ENCODE measurements at regions not wholly inside any gene's neighbourhood (a gene's known extent, or its start where the extent isn't known, plus 50 kb on each side); places are given as distances from the start of the nearest gene placed in this dataset.

GRCh38 chr7:101686030-101686429, 56.9 kb upstream of the MYL10 start:
- no peak overlapping the region for H4K91ac ChIP-seq (replicated peaks; ENCODE audit: insufficient read length, low read length)
- H3K79me2 ChIP-seq (ENCODE audit: control insufficient read depth in 1 of 2, insufficient read depth in 2 of 2, low read length in 2 of 2) = no peaks in the 10 kb centered on the region; a peak in 1 of 4 replicates
- no peak overlapping the region for H3K27ac ChIP-seq (ENCODE audit: low read depth, low read length)
- 0 out of 2 replicates have a peak, but pooled peaks cover 2% of the 10 kb centered on the region for H3K23me2 ChIP-seq (ENCODE audit: low read depth, low read length)
- H2BK20ac ChIP-seq (ENCODE audit: low read length) = no peak overlapping the region
- no peaks in the 10 kb centered on the region; a peak in 2 of 7 replicates for H3K4me1 ChIP-seq (replicated peaks in 1 of 4; ENCODE audit: control insufficient read depth in 3 of 4, insufficient read depth in 4 of 4, low read length in 3 of 4)
- no peak overlapping the region for H2BK5ac ChIP-seq (ENCODE audit: low read depth, low read length)
- H3K9me3 ChIP-seq (ENCODE audit: insufficient read depth in 2 of 2, low read depth in 1 of 2, low read length in 1 of 2) = no peaks in the 10 kb centered on the region
- H2AK5ac ChIP-seq (ENCODE audit: low read depth, low read length) = no peak overlapping the region
- H2AFZ ChIP-seq (ENCODE audit: low read length) = no peak overlapping the region
- WGBS, 2 experiments (ENCODE audit: extremely low coverage in 1 of 2, insufficient coverage in 1 of 2, insufficient read length in 1 of 2, insufficient replicate concordance in 2 of 2, low coverage in 1 of 2, low lambda C conversion rate in 2 of 2, missing lambda C conversion rate in 1 of 2) = 80% methylated on average over 9 of the region's 9 CpGs; no CpG with 5 or more reads in 1 of the 2 experiments
- no peak overlapping the region for H3K56ac ChIP-seq (replicated peaks; ENCODE audit: insufficient read length, low read depth, low read length)
- no peak overlapping the region for H3K18ac ChIP-seq (ENCODE audit: extremely low read depth, low read length)
- H2BK12ac ChIP-seq (ENCODE audit: low read depth, low read length) = no peak overlapping the region
- peaks cover 0 to 2% (median 0%) of the 10 kb centered on the region in 4 experiments; a peak in 1 of 7 replicates for H3K27me3 ChIP-seq (replicated peaks in 1 of 4; ENCODE audit: control insufficient read depth in 3 of 4, extremely low read depth in 1 of 4, insufficient read depth in 3 of 4, low read length in 3 of 4)
- H3K14ac ChIP-seq (ENCODE audit: insufficient read length) = no peak overlapping the region
- no peak overlapping the region for H3K23ac ChIP-seq (ENCODE audit: insufficient read length)
- ChIA-PET CTCF (ENCODE audit: partially characterized antibody) (interaction anchor here (0.8 to 3.6 kb wide), 8 partner anchors 17 to 573 kb away, joined by 3 to 14 read pairs (median 4); no protein-coding TSS in a partner anchor), POLR2A (ENCODE audit: partially characterized antibody) (no interaction called here)
- H3K4me2 ChIP-seq (ENCODE audit: insufficient read depth in 1 of 2, low read depth in 2 of 2, low read length in 2 of 2) = no peak overlapping the region
- H2BK120ac ChIP-seq (replicated peaks; ENCODE audit: low read depth, low read length) = no peak overlapping the region
- TF ChIP-seq CBX8 (IDR thresholded peaks at IDR 0.05; ENCODE audit: borderline replicate concordance, low read depth, low read length) (no peak), SIN3A (conservative IDR thresholded peaks at IDR 0.05 in 1 of 2, IDR thresholded peaks at IDR 0.05 in 1 of 2; ENCODE audit: low read depth in 1 of 2, low read length in 2 of 2) (no peak)
- peaks cover 0 to 3% of the 10 kb centered on the region in 2 experiments for H4K20me1 ChIP-seq (replicated peaks in 1 of 2; ENCODE audit: control insufficient read depth in 1 of 2, insufficient read depth in 2 of 2, low read length in 2 of 2)
- H4K5ac ChIP-seq (ENCODE audit: insufficient read length, low read depth, low read length) = no peak overlapping the region
- H2BK15ac ChIP-seq (ENCODE audit: low read length) = no peak overlapping the region
- H3K4ac ChIP-seq (replicated peaks; ENCODE audit: insufficient read length, low read depth, low read length) = no peak overlapping the region
- no peak overlapping the region for H4K8ac ChIP-seq (ENCODE audit: extremely low read depth, insufficient read depth, low read length)
- no peak overlapping the region for H3K4me3 ChIP-seq (ENCODE audit: extremely low read depth in 1 of 4, insufficient read depth in 2 of 4, low read depth in 3 of 4, low read length in 4 of 4)
- H3K79me1 ChIP-seq (ENCODE audit: low read depth, low read length) = no peaks in the 10 kb centered on the region
- no peak for DNase-seq (ENCODE audit: low read depth in 1 of 2, low spot score in 2 of 2)
- no peak overlapping the region for H3K9ac ChIP-seq (replicated peaks in 1 of 4; ENCODE audit: extremely low read depth in 1 of 4, low read depth in 3 of 4, low read length in 3 of 4)
- no peaks in the 10 kb centered on the region for H3K36me3 ChIP-seq (ENCODE audit: control insufficient read depth in 2 of 4, insufficient read depth in 4 of 4, low read length in 3 of 4)
- FAIRE-seq = no peak
